Fibroblast of the conjunctiva (primary cell): ENCODE measurements at regions not wholly inside any gene's neighbourhood (a gene's known extent, or its start where the extent isn't known, plus 50 kb on each side); places are given as distances from the start of the nearest gene placed in this dataset.

Experiments used
- DNase-seq: peaks from one replicate; pipeline ENCODE4 v3.0.0-alpha.2; 2010; ENCODE audit warnings: low read depth

DNA sequence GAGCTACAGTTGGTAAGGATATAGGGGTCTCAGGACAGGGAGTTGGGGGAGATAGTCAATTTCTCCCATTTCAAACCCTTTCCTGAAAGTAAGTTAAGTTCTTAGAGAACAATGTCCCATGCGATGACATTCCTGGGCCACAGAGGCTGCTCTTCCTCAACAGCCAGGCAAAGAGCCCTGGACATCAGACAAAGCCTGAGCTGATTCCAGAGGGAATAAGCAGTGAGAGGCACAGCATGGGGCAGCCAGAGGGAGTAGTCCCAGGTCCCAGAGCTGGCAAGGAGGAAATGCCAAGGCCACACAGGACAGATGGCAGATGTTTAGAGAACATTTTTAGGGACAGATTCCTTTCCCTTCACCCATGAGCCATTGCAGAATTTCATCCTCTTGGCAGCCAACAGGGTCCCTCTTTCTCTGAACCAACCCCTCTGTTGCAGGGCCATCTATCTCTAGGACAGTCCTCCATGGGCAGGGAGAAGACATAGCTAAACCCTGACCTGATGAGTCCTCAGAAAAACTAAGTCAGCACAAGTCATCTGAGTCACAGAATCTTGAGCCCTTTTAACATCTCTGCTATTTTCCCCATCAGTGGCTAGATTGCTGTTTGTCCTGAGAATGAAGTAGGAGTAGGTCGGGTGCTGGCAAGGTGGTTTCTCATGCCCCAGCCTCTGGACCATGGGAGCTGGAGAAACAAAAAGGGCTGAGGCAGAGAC is 60.3 kb upstream of the CALM2 start:
- DNase-seq, result no peak

DNA sequence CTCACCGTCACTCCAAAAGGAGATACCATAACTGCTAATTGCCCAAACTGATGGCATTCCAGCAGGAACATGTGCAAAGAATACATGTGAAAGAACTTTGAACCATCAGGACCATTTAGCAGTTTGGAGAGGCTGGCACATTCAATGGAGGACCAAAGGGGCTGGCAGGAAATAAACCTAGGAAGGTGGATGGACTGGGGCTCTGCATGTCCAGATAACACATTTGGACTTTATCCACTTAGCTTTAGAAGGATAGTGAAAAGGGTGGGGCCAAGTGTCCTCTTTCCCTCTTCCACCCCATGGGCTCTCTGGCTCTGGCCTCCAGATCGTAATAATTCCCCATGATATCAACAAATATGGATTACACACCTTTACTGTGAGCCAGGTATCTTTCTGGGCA is 58.8 kb upstream of the CALM2 start:
- DNase-seq, result no peak

DNA sequence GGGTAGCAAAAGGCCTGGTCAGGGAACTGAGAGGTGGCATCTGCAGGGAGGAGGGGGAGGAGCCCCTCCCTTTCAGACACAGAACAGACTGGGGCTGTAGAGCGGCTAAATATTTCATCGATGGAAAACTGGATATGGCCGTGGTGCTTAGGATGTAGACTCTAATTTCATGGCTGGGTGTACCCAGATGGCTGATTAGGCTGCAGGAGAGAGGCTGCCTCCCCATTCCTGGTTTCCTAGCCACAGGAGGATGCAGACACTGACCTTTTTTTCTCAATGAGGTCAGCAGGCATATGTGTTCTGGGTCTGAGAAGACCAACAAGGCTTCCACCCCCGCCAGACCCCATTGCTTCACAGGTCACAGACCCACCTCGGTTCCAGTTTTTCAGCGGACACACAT is 58.1 kb upstream of the CALM2 start:
- DNase-seq, result no peak

DNA sequence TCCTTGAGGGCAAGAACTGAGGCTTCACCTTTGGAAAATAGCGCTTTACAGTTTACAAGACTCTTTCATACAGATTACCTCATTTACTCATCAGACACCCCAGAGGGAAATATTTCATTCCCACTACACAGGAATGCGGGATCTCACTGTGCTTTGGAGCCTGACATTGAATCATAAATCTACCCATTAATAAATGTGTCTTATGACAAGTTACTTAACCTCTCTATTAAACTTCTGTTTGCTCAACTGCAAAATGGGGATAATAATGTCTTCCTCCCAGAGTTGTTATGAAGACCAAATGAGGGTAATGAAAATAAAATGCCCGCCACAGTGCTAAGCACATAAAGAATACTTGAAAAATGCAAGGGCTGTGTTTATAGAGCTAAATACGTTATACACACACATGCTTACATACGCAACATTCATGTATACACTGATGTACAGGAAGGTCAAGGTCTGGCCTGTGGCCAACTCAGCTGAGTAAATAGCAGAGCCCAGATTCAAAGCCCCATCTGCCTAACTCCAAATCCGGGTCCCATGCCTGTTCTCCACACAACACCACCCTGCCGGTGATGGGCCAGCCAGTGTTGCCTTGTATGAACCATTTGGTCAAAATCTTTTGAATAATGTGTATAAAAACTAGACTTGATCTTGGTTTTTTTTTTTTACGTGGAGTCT is 56.6 kb upstream of the CALM2 start:
- no peak for DNase-seq

DNA sequence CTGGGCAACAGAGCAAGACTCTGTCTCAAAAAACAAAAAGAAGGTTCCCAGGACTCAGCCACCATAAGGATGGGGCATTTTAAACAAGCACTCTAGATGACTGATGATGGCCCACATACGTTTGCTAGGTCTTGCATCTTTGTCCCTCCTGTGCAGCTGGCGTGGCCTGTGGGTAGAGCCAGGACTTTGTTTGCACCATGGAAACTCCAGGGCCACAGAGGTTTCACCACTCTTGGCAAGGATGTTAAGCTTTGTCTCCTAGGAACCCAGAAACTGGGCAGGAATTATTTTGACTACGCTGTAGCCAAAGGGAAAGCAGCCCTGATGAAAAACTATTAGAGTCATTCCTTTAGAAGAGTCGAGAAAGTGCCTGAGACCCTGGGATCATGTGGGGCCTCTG is 54.1 kb upstream of the CALM2 start:
- peak; percentile 75 for DNase-seq

DNA sequence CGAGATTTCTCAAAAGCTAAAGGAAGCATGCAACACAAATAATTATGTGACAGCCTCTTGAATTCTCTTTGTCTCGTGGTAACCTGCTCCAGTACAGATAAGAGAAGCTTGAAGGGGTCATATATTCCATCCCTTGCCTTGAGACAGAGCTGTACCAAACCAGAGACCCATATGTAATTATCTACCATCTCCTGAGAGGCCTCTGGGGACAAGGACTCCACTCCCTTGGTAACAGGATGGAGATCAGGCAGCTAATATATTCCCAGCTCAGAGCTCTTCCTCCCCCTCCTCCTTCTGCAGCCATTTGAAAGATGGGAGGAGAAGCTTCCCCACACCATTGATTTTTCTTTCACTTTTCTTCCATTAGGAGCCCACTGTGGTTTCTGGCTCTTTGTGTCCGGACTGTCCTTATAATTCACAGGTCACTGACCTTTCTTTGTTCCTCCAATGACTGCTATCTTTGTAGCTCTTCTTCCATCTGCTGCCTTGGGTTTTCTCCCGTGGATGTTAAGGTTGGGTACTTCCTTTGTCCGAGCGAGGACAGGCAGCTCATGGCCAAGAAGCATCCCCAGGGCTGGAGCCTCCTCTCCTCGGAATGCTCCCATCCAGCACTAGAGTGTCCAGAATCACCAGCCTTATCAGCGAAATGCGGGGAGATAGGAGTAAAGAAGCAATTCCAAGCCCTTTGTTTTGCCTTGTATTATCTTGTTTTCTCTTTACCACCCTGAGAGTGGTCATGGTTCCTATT is 51.4 kb upstream of the CALM2 start:
- no peak for DNase-seq

DNA sequence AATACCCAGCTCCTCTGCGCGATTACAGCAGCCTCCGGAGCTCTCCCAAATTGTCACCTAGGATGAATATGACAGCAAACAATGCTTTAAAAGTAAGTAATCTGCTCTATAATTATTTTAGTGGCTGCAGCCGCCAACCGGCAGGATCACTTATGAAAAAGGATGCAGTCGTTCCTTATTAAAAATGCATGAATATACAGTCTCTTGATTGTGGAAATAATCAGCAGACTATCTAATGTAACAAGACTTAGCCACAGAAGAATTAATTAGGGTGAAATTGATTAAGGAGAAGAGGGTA is 50.6 kb upstream of the CALM2 start:
- no peak for DNase-seq

DNA sequence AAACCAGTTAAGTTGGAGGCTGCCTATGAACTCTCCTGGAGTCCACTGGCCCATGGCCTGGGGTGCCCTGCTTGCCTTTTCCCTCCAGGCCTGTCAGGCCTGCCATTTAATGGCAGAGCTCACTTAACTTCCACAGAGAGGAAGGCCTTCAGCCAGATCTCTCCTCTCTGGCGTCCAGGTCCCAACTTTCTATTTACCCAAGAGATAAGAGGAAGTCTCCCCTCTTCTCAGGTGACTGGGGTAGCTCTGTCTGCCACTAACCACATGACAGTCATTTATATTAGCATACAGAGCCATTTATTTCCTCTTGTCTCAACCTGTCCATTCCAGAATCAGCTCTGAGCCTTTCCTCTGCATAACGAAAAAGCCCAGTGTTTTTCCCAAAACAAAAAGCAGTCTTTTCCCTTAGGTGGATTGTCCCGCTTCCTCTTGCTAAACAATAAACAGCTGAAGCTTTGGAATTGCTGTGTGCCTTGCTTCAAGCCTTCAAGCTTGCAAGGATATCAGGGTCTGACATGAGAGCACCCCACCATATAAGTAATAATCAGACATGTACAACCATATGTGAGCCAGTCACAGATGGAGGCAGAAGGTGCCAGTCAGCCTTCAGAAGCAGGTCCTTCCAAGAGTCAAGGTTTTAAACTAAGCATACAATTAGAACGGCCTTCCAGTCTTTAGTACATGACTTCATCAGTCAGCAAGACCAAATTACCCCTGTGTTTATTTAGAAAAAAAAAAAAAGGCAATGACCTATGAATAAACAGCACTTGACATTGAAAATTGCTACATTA is 50.0 kb upstream of the CALM2 start:
- DNase-seq, result no peak
